ENCODE measurements at regions not wholly inside any gene's neighbourhood (a gene's known extent, or its start where the extent isn't known, plus 50 kb on each side); places are given as distances from the start of the nearest gene placed in this dataset.
A peak's percentile ranks its signal among the peaks of the same experiment; 100 is the strongest.

DNA sequence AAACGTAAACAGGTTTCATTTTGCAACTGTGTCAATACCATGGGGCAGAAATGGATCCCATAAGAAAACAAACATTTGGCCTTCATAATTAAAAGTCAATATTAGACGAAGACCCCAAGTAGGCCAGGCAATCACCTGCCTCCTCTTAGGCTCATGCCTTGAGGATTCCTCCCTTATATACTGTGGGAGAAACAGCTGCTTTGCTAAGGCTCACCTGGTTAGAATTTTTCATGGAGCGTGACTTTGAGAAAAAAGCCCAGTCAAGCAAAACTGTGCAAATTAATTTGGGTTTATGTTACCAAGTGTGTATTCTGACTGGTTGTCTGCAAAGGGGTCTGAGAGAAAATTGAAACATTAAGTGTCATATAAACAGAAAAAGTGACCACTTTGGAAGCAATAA, 605.3 kb upstream of the USP24 start:
- WGBS, 2 donors: 86 to 92% methylated on average over 3 of the region's 3 CpGs
- intact Hi-C loops (cut with DNase I): no loop called here
- Histone ChIP-seq H3K4me1 (ENCODE audit: control insufficient read depth in 1 of 2, insufficient read depth in 2 of 2, low read length in 2 of 2) (no peaks in the 10 kb centered on the region), H3K27me3 (ENCODE audit: control insufficient read depth in 1 of 2, insufficient read depth in 2 of 2, low read length in 1 of 2) (no peaks in the 10 kb centered on the region), H3K27ac (ENCODE audit: low read depth in 1 of 2, low read length in 2 of 2) (no peak overlapping the region), H3K9me3 (ENCODE audit: control insufficient read depth, low read length) (no peaks in the 10 kb centered on the region), H3K4me3 (ENCODE audit: low read length in 2 of 2) (no peak overlapping the region), H3K36me3 (ENCODE audit: control insufficient read depth in 1 of 2, insufficient read depth in 2 of 2, low read length in 1 of 2) (no peaks in the 10 kb centered on the region)
- DNase-seq (no peak), ATAC-seq (ENCODE audit: low FRiP score) (no peak)

DNA sequence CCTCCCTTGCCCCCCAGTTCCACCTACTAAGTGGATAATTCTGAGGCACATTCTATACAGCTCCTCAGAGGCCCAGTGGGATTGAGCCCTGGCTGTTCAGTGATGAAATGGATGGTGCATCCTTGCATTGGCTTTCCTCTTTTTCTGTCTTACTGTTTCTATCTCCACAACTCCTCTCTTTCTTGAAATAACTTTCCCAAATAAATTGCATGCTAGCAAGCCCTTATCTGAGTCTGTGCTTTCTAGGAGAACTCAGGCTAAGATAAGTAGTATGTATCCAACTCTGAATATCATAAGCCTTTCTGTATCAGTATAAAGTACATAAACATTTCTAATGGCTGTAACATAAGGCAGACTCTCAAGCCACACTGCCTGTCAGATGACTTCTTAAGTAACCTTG, 603.8 kb upstream of the USP24 start:
- no peaks in the 10 kb centered on the region for H3K36me3 ChIP-seq (ENCODE audit: control insufficient read depth in 1 of 2, insufficient read depth in 2 of 2, low read length in 1 of 2)
- intact Hi-C loops (cut with DNase I): no loop called here
- ATAC-seq (ENCODE audit: low FRiP score): no peak

DNA sequence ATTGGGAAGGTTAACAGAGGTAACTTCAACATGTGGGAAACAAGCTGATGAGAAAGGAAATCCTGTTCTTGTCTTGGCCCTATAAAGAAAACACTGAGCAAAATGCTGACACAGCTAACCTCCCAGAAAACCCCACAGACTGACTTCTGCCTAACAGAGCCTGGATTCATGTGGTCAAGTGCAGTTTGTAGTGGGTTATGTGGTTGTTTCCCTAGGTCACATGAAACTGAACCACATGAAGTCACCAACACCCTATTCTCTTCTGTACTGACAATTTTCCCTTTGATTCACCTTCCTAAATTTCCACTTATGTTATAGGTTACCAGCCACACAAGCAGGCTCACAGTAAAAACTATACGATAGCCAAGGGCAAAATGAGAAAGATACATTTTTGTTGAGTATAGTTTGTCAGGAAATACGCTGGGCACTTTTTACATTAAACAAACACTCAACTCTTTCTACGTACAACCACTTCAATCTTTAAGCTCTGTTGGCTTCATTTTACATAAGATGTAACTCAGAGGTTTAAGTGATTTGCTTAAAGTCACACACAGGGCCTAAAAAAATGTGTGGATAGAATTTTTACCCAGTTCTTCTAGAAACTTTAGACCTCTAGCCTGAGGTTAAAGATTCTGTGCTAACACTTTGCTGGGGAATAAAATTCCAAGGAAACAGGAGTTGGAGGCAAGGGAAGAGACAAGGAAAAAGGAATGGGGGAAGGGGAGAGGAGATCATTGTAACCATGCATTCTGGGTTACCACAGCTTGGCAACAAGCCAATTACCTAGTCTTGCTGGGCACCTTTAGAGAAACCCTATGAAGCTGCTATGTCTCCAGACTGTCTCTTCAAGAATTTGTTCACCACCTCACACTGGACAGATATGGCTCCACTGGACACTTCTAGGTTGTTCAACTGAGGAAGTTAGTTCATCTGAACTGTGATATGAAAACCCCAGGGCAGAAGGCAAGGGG, 601.6 kb upstream of the USP24 start:
- Histone ChIP-seq H3K27ac (ENCODE audit: low read depth in 1 of 2, low read length in 2 of 2) (no peak overlapping the region), H3K36me3 (ENCODE audit: control insufficient read depth in 1 of 2, insufficient read depth in 2 of 2, low read length in 1 of 2) (no peaks in the 10 kb centered on the region), H3K4me3 (ENCODE audit: low read length in 2 of 2) (no peak overlapping the region), H3K27me3 (ENCODE audit: control insufficient read depth in 1 of 2, insufficient read depth in 2 of 2, low read length in 1 of 2) (no peaks in the 10 kb centered on the region), H3K9me3 (ENCODE audit: control insufficient read depth, low read length) (no peaks in the 10 kb centered on the region), H3K4me1 (ENCODE audit: control insufficient read depth in 1 of 2, insufficient read depth in 2 of 2, low read length in 2 of 2) (peaks cover 2 to 4% of the 10 kb centered on the region in 2 donors)
- no peak for DNase-seq
- intact Hi-C loops (cut with DNase I): no loop called here
- 96 to 99% methylated on average over 3 of the region's 3 CpGs for WGBS, 2 donors
- ATAC-seq (ENCODE audit: low FRiP score): no peak

More for the DNA sequence above, 603.8 kb upstream of the USP24 start:
- Histone ChIP-seq H3K27ac (ENCODE audit: low read depth in 1 of 2, low read length in 2 of 2) (no peak overlapping the region), H3K27me3 (ENCODE audit: control insufficient read depth in 1 of 2, insufficient read depth in 2 of 2, low read length in 1 of 2) (no peaks in the 10 kb centered on the region), H3K9me3 (ENCODE audit: control insufficient read depth, low read length) (no peaks in the 10 kb centered on the region), H3K4me3 (ENCODE audit: low read length in 2 of 2) (no peak overlapping the region), H3K4me1 (ENCODE audit: control insufficient read depth in 1 of 2, insufficient read depth in 2 of 2, low read length in 2 of 2) (peaks cover 0 to 4% of the 10 kb centered on the region in 2 donors)
- no peak for DNase-seq

GRCh38 chr1:55815745-55816455, 600.7 kb upstream of the USP24 start:
- no peak for ATAC-seq (ENCODE audit: low FRiP score)
- H3K4me1 ChIP-seq (ENCODE audit: control insufficient read depth in 1 of 2, insufficient read depth in 2 of 2, low read length in 2 of 2): peaks cover 2 to 4% of the 10 kb centered on the region in 2 donors
- H3K27ac ChIP-seq (ENCODE audit: low read depth in 1 of 2, low read length in 2 of 2): no peak overlapping the region
- H3K4me3 ChIP-seq (ENCODE audit: low read length in 2 of 2): no peak overlapping the region
- no peaks in the 10 kb centered on the region for H3K27me3 ChIP-seq (ENCODE audit: control insufficient read depth in 1 of 2, insufficient read depth in 2 of 2, low read length in 1 of 2)
- H3K36me3 ChIP-seq (ENCODE audit: control insufficient read depth in 1 of 2, insufficient read depth in 2 of 2, low read length in 1 of 2): no peaks in the 10 kb centered on the region
- H3K9me3 ChIP-seq (ENCODE audit: control insufficient read depth, low read length): no peaks in the 10 kb centered on the region
- no peak for DNase-seq
- intact Hi-C loops (cut with DNase I): no loop called here
- 96 to 98% methylated on average over 5 of the region's 5 CpGs for WGBS, 2 donors

DNA sequence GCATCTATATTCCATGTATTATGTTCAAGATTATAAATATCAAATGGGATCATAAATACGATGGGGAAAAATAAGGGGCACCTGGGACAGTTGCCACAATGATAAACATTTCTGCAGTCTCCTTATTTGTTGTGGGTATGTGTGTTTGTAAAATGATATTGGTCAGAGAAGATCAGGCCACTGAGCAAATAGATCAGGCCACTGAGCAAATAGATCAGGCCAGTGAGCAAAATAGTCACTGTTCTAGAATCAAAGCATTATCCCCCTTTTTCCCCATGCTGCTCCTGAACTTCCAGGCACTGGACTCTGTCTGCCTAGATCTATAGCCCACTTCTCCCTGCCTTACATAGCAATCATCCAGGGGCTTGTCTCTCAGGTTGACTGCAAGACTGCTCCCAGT, 599.8 kb upstream of the USP24 start:
- ATAC-seq (ENCODE audit: low FRiP score) (no peak), DNase-seq (no peak)
- Histone ChIP-seq H3K27me3 (ENCODE audit: control insufficient read depth in 1 of 2, insufficient read depth in 2 of 2, low read length in 1 of 2) (no peaks in the 10 kb centered on the region), H3K9me3 (ENCODE audit: control insufficient read depth, low read length) (no peaks in the 10 kb centered on the region), H3K36me3 (ENCODE audit: control insufficient read depth in 1 of 2, insufficient read depth in 2 of 2, low read length in 1 of 2) (no peaks in the 10 kb centered on the region), H3K4me3 (ENCODE audit: low read length in 2 of 2) (no peak overlapping the region), H3K4me1 (ENCODE audit: control insufficient read depth in 1 of 2, insufficient read depth in 2 of 2, low read length in 2 of 2) (peaks cover 2 to 4% of the 10 kb centered on the region in 2 donors), H3K27ac (ENCODE audit: low read depth in 1 of 2, low read length in 2 of 2) (no peak overlapping the region)
- WGBS, 2 donors: 83 to 93% methylated on average over 1 of the region's 1 CpG
- intact Hi-C loops (cut with DNase I): no loop called here

GRCh38 chr1:55813618-55814017, 598.5 kb upstream of the USP24 start:
- DNase-seq (peak in 1 of 2 donors; percentile 58), ATAC-seq (ENCODE audit: low FRiP score) (peak; percentile 41)
- Histone ChIP-seq H3K36me3 (ENCODE audit: control insufficient read depth in 1 of 2, insufficient read depth in 2 of 2, low read length in 1 of 2) (no peaks in the 10 kb centered on the region), H3K4me3 (ENCODE audit: low read length in 2 of 2) (no peak overlapping the region), H3K4me1 (ENCODE audit: control insufficient read depth in 1 of 2, insufficient read depth in 2 of 2, low read length in 2 of 2) (peaks cover 2 to 4% of the 10 kb centered on the region in 2 donors), H3K27me3 (ENCODE audit: control insufficient read depth in 1 of 2, insufficient read depth in 2 of 2, low read length in 1 of 2) (no peaks in the 10 kb centered on the region), H3K27ac (ENCODE audit: low read depth in 1 of 2, low read length in 2 of 2) (no peak overlapping the region), H3K9me3 (ENCODE audit: control insufficient read depth, low read length) (no peaks in the 10 kb centered on the region)
- intact Hi-C loops (cut with DNase I): no loop called here
- WGBS, 2 donors: 82 to 83% methylated on average over 3 of the region's 3 CpGs

GRCh38 chr1:55812281-55812680, 597.1 kb upstream of the USP24 start:
- ATAC-seq (ENCODE audit: low FRiP score): peak; percentile 45
- Histone ChIP-seq H3K36me3 (ENCODE audit: control insufficient read depth in 1 of 2, insufficient read depth in 2 of 2, low read length in 1 of 2) (no peaks in the 10 kb centered on the region), H3K27ac (ENCODE audit: low read depth in 1 of 2, low read length in 2 of 2) (no peak overlapping the region), H3K4me3 (ENCODE audit: low read length in 2 of 2) (no peak overlapping the region), H3K27me3 (ENCODE audit: control insufficient read depth in 1 of 2, insufficient read depth in 2 of 2, low read length in 1 of 2) (no peaks in the 10 kb centered on the region), H3K9me3 (ENCODE audit: control insufficient read depth, low read length) (no peaks in the 10 kb centered on the region), H3K4me1 (ENCODE audit: control insufficient read depth in 1 of 2, insufficient read depth in 2 of 2, low read length in 2 of 2) (peaks cover 2 to 4% of the 10 kb centered on the region in 2 donors)
- intact Hi-C loops (cut with DNase I): no loop called here
- DNase-seq: no peak

DNA sequence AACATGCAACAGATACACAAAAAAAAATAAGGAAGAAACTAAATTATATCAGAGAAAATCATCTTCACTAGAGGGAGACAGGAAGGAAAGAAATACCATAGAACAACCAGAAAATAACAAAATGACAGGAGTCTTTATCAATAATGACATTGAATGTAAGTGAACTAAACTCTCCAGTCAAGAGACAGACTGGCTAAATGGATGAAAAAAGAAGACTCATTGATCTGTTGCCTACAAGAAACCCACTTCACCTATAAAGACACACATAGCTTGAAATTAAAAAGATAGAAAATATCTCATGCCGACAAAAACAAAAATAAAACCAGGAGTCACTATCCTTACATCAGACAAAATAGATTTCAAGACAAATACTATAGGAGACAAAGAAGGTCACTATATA, 593.1 kb upstream of the USP24 start:
- 91 to 96% methylated on average over 1 of the region's 1 CpG for WGBS, 2 donors
- H3K9me3 ChIP-seq (ENCODE audit: control insufficient read depth, low read length): no peaks in the 10 kb centered on the region
- H3K27ac ChIP-seq (ENCODE audit: low read depth in 1 of 2, low read length in 2 of 2): no peak overlapping the region
- ATAC-seq (ENCODE audit: low FRiP score) (no peak), DNase-seq (no peak)
- H3K27me3 ChIP-seq (ENCODE audit: control insufficient read depth in 1 of 2, insufficient read depth in 2 of 2, low read length in 1 of 2): no peaks in the 10 kb centered on the region
- no peaks in the 10 kb centered on the region for H3K36me3 ChIP-seq (ENCODE audit: control insufficient read depth in 1 of 2, insufficient read depth in 2 of 2, low read length in 1 of 2)
- no peaks in the 10 kb centered on the region for H3K4me1 ChIP-seq (ENCODE audit: control insufficient read depth in 1 of 2, insufficient read depth in 2 of 2, low read length in 2 of 2)
- H3K4me3 ChIP-seq (ENCODE audit: low read length in 2 of 2): no peak overlapping the region
- intact Hi-C loops (cut with DNase I): no loop called here

DNA sequence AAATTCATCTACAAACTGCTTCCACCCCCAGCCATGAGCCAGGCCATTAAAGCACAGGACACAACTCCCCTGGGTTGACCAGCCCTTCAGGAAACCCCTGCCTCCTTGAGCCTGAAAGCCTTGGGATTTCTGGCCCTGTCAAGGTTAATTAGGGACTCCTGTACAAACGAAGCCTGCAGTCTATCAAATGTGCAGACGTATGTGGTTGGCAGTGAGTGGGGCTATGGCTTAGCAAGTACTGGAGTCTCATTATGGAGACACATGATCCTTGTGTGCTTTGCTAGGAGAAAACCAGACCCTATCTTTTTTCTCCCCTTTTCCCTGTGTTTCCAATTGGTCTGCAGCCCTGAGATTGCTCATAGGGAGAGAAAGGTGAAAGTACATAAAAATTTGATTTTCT, 588.3 kb upstream of the USP24 start:
- Histone ChIP-seq H3K4me1 (ENCODE audit: control insufficient read depth in 1 of 2, insufficient read depth in 2 of 2, low read length in 2 of 2) (no peaks in the 10 kb centered on the region), H3K27me3 (ENCODE audit: control insufficient read depth in 1 of 2, insufficient read depth in 2 of 2, low read length in 1 of 2) (no peaks in the 10 kb centered on the region), H3K27ac (ENCODE audit: low read depth in 1 of 2, low read length in 2 of 2) (no peak overlapping the region), H3K4me3 (ENCODE audit: low read length in 2 of 2) (no peak overlapping the region), H3K9me3 (ENCODE audit: control insufficient read depth, low read length) (no peaks in the 10 kb centered on the region), H3K36me3 (ENCODE audit: control insufficient read depth in 1 of 2, insufficient read depth in 2 of 2, low read length in 1 of 2) (no peaks in the 10 kb centered on the region)
- 70 to 79% methylated on average over 2 of the region's 2 CpGs for WGBS, 2 donors
- ATAC-seq (ENCODE audit: low FRiP score) (no peak), DNase-seq (no peak)
- intact Hi-C loops (cut with DNase I): no loop called here

Measured in aorta (tissue), 5 donors.